Pulmonary artery endothelial cell (primary cell): ENCODE measurements at regions not wholly inside any gene's neighbourhood (a gene's known extent, or its start where the extent isn't known, plus 50 kb on each side); places are given as distances from the start of the nearest gene placed in this dataset.

Source experiments
- DNase-seq: peaks from one replicate; pipeline ENCODE4 v3.0.0-alpha.2; 2011; ENCODE audit warnings: low read depth, low spot score

GRCh38 chr14:29454026-29454693 is 473.5 kb downstream of the PRKD1 start:
- no peak for DNase-seq

GRCh38 chr14:29458547-29458946 is 469.1 kb downstream of the PRKD1 start:
- DNase-seq = no peak

GRCh38 chr14:29459531-29459930 is 468.1 kb downstream of the PRKD1 start:
- DNase-seq = no peak

GRCh38 chr14:29459969-29460560 is 467.6 kb downstream of the PRKD1 start:
- no peak for DNase-seq

GRCh38 chr14:29461101-29461500 is 466.5 kb downstream of the PRKD1 start:
- DNase-seq = no peak

GRCh38 chr14:29461506-29461905 is 466.1 kb downstream of the PRKD1 start:
- DNase-seq = no peak

- no peak for DNase-seq
These were observed 465.3 kb downstream of the PRKD1 start for GRCh38 chr14:29462321-29462720.

- DNase-seq = no peak
These were observed 464.9 kb downstream of the PRKD1 start for GRCh38 chr14:29462772-29463171.

- no peak for DNase-seq
These were observed 463.8 kb downstream of the PRKD1 start for GRCh38 chr14:29463727-29464395.

- DNase-seq = no peak
These were observed 462.6 kb downstream of the PRKD1 start for GRCh38 chr14:29465095-29465494.

GRCh38 chr14:29475641-29476040 is 452.0 kb downstream of the PRKD1 start:
- DNase-seq = no peak

- DNase-seq = no peak
These were observed 441.5 kb downstream of the PRKD1 start for GRCh38 chr14:29486132-29486531.

GRCh38 chr14:29489911-29490425 is 437.7 kb downstream of the PRKD1 start:
- DNase-seq = no peak

GRCh38 chr14:29493849-29494248 is 433.8 kb downstream of the PRKD1 start:
- no peak for DNase-seq

- DNase-seq = no peak
These were observed 433.3 kb downstream of the PRKD1 start for GRCh38 chr14:29494312-29494711.

- no peak for DNase-seq
These were observed 423.7 kb downstream of the PRKD1 start for GRCh38 chr14:29503903-29504302.

GRCh38 chr14:29518335-29518734 is 409.3 kb downstream of the PRKD1 start:
- DNase-seq = no peak

GRCh38 chr14:29521526-29522137 is 406.0 kb downstream of the PRKD1 start:
- DNase-seq = no peak
